HepG2 (cell line): ENCODE measurements at regions not wholly inside any gene's neighbourhood (a gene's known extent, or its start where the extent isn't known, plus 50 kb on each side); places are given as distances from the start of the nearest gene placed in this dataset.

Experiments
- CTCF ChIP-seq: sonication (generic); formaldehyde crosslinking; IDR thresholded peaks from 2 replicates; pipeline ENCODE4 v1.5.0; 2020; ENCODE audit warnings: mild to moderate bottlenecking, missing genetic modification reagents, moderate library complexity
- E2F5 ChIP-seq: sonication (generic); formaldehyde crosslinking; conservative IDR thresholded peaks from 2 replicates; pipeline ENCODE4 v1.4.0; 2020; ENCODE audit warnings: missing genetic modification reagents
- HNRNPUL1 ChIP-seq: fragments of 200-400 bp; formaldehyde crosslinking; IDR thresholded peaks from 2 replicates; pipeline ENCODE4 v1.6.1; 2017; ENCODE audit warnings: low read depth, mild to moderate bottlenecking, low read length, moderate library complexity
- HOXD1 ChIP-seq: sonication (generic); formaldehyde crosslinking; IDR thresholded peaks from 2 replicates; pipeline ENCODE4 v1.5.0; 2020; ENCODE audit warnings: missing genetic modification reagents
- PHF21A ChIP-seq: sonication (generic); formaldehyde crosslinking; IDR thresholded peaks from 2 replicates; pipeline ENCODE4 v1.5.0; 2020; ENCODE audit warnings: mild to moderate bottlenecking, missing genetic modification reagents
- SNAPC4 ChIP-seq: sonication (generic); formaldehyde crosslinking; IDR thresholded peaks from 2 replicates; pipeline ENCODE4 v1.4.0; 2020; ENCODE audit warnings: mild to moderate bottlenecking, missing genetic modification reagents
- TBX2 ChIP-seq: sonication (generic); formaldehyde crosslinking; IDR thresholded peaks from 2 replicates; pipeline ENCODE4 v1.5.0; 2020; ENCODE audit warnings: missing genetic modification reagents, mild to moderate bottlenecking, borderline replicate concordance
- TFE3 ChIP-seq: IDR thresholded peaks from 2 replicates; pipeline ENCODE4 v1.6.1; 2016
- ZNF570 ChIP-seq: sonication (generic); formaldehyde crosslinking; IDR thresholded peaks from 2 replicates; pipeline ENCODE4 v1.4.0; 2020; ENCODE audit warnings: mild to moderate bottlenecking, missing genetic modification reagents, borderline replicate concordance

- TF ChIP-seq PHF21A (CRISPR knock-in tag) = no peak
- TF ChIP-seq E2F5 (CRISPR knock-in tag) = no peak
- TF ChIP-seq SNAPC4 (CRISPR knock-in tag) = no peak
- no peak for TF ChIP-seq HOXD1
- TF ChIP-seq ZNF570 (CRISPR knock-in tag) = no peak
- no peak for TF ChIP-seq CTCF (CRISPR knock-in tag)
- no peak for TF ChIP-seq TFE3 (CRISPR knock-in tag)
- no peak for TF ChIP-seq TBX2
- no peak for TF ChIP-seq HNRNPUL1
Observed at GRCh38 chr1:82706741-82707140, 906.0 kb downstream of the ADGRL2 start.
